ENCODE measurements at regions not wholly inside any gene's neighbourhood (a gene's known extent, or its start where the extent isn't known, plus 50 kb on each side); places are given as distances from the start of the nearest gene placed in this dataset.
A peak's percentile ranks its signal among the peaks of the same experiment; 100 is the strongest.

DNA sequence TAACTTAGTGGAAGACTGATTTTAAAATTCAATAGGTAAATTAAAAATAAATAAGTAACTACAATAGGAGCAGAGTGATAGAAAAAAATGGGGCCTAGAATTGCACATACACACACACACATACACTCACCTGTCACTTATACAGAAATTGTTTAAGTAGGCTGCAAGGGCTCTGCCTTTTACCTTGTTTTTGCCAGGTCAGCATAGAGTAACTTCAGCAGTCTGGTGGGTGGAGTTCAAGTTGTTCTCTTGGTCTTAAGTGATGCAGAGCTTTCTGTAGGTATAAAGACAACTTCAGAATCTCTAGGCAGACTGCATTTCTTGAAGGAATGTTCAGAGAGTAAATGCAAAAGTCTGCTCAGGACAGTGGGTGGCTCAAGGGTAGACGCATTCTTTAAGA is 457.0 kb downstream of the INHBA start:
- no peak overlapping the region for H3K27ac ChIP-seq (ENCODE audit: low read depth, low read length)
- no peaks in the 10 kb centered on the region for H3K79me2 ChIP-seq (ENCODE audit: control insufficient read depth, insufficient read depth, low read length, unreplicated experiment)
- no peak overlapping the region for H2AFZ ChIP-seq (ENCODE audit: low read length, unreplicated experiment)
- H3K4me3 ChIP-seq (ENCODE audit: low read depth, low read length), result no peak overlapping the region
- H3K36me3 ChIP-seq (ENCODE audit: insufficient read depth, low read length), result no peaks in the 10 kb centered on the region
- no peaks in the 10 kb centered on the region for H3K27me3 ChIP-seq (ENCODE audit: insufficient read depth, low read length)
- no peaks in the 10 kb centered on the region for H3K4me1 ChIP-seq (ENCODE audit: control insufficient read depth, insufficient read depth, low read length, unreplicated experiment)

DNA sequence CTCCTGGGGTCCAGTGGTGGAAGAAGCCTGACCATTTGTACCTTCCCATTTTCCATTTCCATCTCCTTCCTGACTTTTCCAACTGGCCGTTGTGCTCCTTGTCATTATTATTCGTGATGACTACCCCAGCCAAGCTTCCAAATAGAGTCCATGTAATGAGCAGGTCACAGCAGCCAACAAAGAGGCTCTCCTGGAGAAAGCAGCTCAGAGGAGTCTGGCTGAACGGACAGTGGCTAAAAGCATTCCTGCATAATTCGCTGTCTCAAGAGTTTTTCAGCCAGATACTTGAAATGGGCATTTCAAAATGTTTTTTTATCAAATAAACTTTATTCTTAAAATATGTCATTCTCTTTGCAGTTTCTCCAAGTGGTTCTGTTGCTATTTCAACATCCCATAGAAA is 458.6 kb downstream of the INHBA start:
- Histone ChIP-seq H3K79me2 (ENCODE audit: control insufficient read depth, insufficient read depth, low read length, unreplicated experiment) (no peaks in the 10 kb centered on the region), H3K4me3 (ENCODE audit: low read depth, low read length) (no peak overlapping the region), H3K27ac (ENCODE audit: low read depth, low read length) (no peak overlapping the region), H2AFZ (ENCODE audit: low read length, unreplicated experiment) (no peak overlapping the region), H3K4me1 (ENCODE audit: control insufficient read depth, insufficient read depth, low read length, unreplicated experiment) (peaks cover 8% of the 10 kb centered on the region), H3K27me3 (ENCODE audit: insufficient read depth, low read length) (no peaks in the 10 kb centered on the region), H3K36me3 (ENCODE audit: insufficient read depth, low read length) (no peaks in the 10 kb centered on the region)

GRCh38 chr7:41241641-41242040 is 461.2 kb downstream of the INHBA start:
- no peak overlapping the region for H3K4me3 ChIP-seq (ENCODE audit: low read depth, low read length)
- H3K79me2 ChIP-seq (ENCODE audit: control insufficient read depth, insufficient read depth, low read length, unreplicated experiment), result no peaks in the 10 kb centered on the region
- H3K4me1 ChIP-seq (ENCODE audit: control insufficient read depth, insufficient read depth, low read length, unreplicated experiment), result peaks cover 28% of the 10 kb centered on the region
- no peaks in the 10 kb centered on the region for H3K27me3 ChIP-seq (ENCODE audit: insufficient read depth, low read length)
- H3K27ac ChIP-seq (ENCODE audit: low read depth, low read length), result no peak overlapping the region
- no peak overlapping the region for H2AFZ ChIP-seq (ENCODE audit: low read length, unreplicated experiment)
- H3K36me3 ChIP-seq (ENCODE audit: insufficient read depth, low read length), result no peaks in the 10 kb centered on the region

DNA sequence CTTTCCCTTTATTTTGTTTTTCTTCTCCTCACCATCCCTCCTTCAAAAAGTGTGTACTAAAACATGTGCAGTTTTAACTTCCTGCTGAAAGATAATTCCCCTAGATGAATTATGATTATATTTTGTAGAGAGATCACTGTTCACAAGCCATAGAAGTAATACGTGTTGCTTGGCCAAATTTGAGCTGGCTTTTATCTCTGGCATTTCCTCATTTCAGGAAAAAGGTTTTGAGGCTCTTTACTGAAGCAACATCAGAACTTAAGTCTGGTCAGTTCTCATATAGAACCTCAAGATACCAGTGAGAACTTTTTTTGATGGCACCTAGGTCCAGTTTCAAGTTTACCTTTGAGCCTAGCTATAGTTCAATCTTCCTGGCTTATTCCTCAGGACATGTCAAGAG is 463.3 kb downstream of the INHBA start:
- Histone ChIP-seq H3K27ac (ENCODE audit: low read depth, low read length) (peak overlapping the region; percentile 72), H3K4me1 (ENCODE audit: control insufficient read depth, insufficient read depth, low read length, unreplicated experiment) (peaks cover 28% of the 10 kb centered on the region), H3K36me3 (ENCODE audit: insufficient read depth, low read length) (no peaks in the 10 kb centered on the region), H3K27me3 (ENCODE audit: insufficient read depth, low read length) (no peaks in the 10 kb centered on the region), H3K79me2 (ENCODE audit: control insufficient read depth, insufficient read depth, low read length, unreplicated experiment) (no peaks in the 10 kb centered on the region), H3K4me3 (ENCODE audit: low read depth, low read length) (peak overlapping the region; percentile 30; the same call in 1 of the 2 replicates), H2AFZ (ENCODE audit: low read length, unreplicated experiment) (peak overlapping the region; percentile 48)

GRCh38 chr7:41238851-41239331 is 464.0 kb downstream of the INHBA start:
- Histone ChIP-seq H3K4me3 (ENCODE audit: low read depth, low read length) (peak overlapping the region; percentile 30; the same call in 1 of the 2 replicates), H3K27me3 (ENCODE audit: insufficient read depth, low read length) (no peaks in the 10 kb centered on the region), H2AFZ (ENCODE audit: low read length, unreplicated experiment) (peak overlapping the region; percentile 48), H3K36me3 (ENCODE audit: insufficient read depth, low read length) (no peaks in the 10 kb centered on the region), H3K27ac (ENCODE audit: low read depth, low read length) (peak overlapping the region; percentile 72), H3K4me1 (ENCODE audit: control insufficient read depth, insufficient read depth, low read length, unreplicated experiment) (peaks cover 28% of the 10 kb centered on the region), H3K79me2 (ENCODE audit: control insufficient read depth, insufficient read depth, low read length, unreplicated experiment) (no peaks in the 10 kb centered on the region)

DNA sequence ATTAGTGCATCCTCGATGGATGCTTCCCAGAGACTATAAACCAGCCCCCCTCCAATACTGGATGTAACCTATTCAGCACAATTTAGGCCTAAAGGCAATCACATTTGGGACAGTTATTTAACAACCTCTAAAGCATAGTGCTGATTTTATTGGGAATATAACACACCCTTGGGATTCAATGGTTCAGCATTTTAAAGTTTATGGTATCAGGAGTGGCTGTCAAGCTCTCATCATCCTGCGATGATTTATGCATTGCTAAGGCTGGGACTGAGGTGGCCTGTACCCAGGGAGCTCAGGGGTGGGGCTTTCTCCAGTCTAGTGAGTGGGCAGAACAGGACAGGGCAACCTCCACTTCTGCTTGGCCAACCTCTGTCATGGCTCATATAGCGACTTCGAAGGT is 464.9 kb downstream of the INHBA start:
- Histone ChIP-seq H3K27me3 (ENCODE audit: insufficient read depth, low read length) (no peaks in the 10 kb centered on the region), H3K36me3 (ENCODE audit: insufficient read depth, low read length) (no peaks in the 10 kb centered on the region), H2AFZ (ENCODE audit: low read length, unreplicated experiment) (no peak overlapping the region), H3K27ac (ENCODE audit: low read depth, low read length) (peak overlapping the region; percentile 72), H3K79me2 (ENCODE audit: control insufficient read depth, insufficient read depth, low read length, unreplicated experiment) (no peaks in the 10 kb centered on the region), H3K4me3 (ENCODE audit: low read depth, low read length) (no peak overlapping the region), H3K4me1 (ENCODE audit: control insufficient read depth, insufficient read depth, low read length, unreplicated experiment) (peaks cover 33% of the 10 kb centered on the region)

DNA sequence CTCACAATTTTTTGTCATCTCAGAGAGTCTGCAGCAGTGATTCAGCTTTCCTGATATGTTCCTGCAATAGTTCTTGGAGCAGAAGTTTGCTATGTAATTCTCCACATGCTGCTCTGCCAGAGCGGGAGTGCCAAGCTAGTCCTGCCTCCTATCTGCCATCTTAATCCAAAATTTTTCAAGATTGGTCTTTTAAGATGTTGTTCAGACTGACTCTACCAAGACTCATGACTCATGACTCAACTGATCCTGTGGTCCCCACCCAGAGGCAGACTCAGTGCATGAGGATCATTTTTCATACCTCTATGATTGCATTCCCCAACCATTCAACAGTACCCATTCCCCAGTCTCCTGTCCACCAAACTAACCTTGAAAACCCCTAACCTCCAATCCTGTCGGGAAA is 470.8 kb downstream of the INHBA start:
- H3K27ac ChIP-seq (ENCODE audit: low read depth, low read length), result no peak overlapping the region
- H3K4me1 ChIP-seq (ENCODE audit: control insufficient read depth, insufficient read depth, low read length, unreplicated experiment), result peaks cover 14% of the 10 kb centered on the region

GRCh38 chr7:41224063-41224763 is 478.7 kb downstream of the INHBA start:
- Histone ChIP-seq H3K27ac (ENCODE audit: low read depth, low read length) (peak overlapping the region; percentile 85), H3K27me3 (ENCODE audit: insufficient read depth, low read length) (no peaks in the 10 kb centered on the region), H2AFZ (ENCODE audit: low read length, unreplicated experiment) (peak overlapping the region; percentile 18), H3K4me1 (ENCODE audit: control insufficient read depth, insufficient read depth, low read length, unreplicated experiment) (peaks cover 25% of the 10 kb centered on the region), H3K4me3 (ENCODE audit: low read depth, low read length) (no peak overlapping the region), H3K79me2 (ENCODE audit: control insufficient read depth, insufficient read depth, low read length, unreplicated experiment) (no peaks in the 10 kb centered on the region), H3K36me3 (ENCODE audit: insufficient read depth, low read length) (no peaks in the 10 kb centered on the region)

More for the DNA sequence above, 470.8 kb downstream of the INHBA start:
- Histone ChIP-seq H3K27me3 (ENCODE audit: insufficient read depth, low read length) (no peaks in the 10 kb centered on the region), H3K4me3 (ENCODE audit: low read depth, low read length) (no peak overlapping the region), H3K36me3 (ENCODE audit: insufficient read depth, low read length) (no peaks in the 10 kb centered on the region), H3K79me2 (ENCODE audit: control insufficient read depth, insufficient read depth, low read length, unreplicated experiment) (no peaks in the 10 kb centered on the region), H2AFZ (ENCODE audit: low read length, unreplicated experiment) (no peak overlapping the region)

DNA sequence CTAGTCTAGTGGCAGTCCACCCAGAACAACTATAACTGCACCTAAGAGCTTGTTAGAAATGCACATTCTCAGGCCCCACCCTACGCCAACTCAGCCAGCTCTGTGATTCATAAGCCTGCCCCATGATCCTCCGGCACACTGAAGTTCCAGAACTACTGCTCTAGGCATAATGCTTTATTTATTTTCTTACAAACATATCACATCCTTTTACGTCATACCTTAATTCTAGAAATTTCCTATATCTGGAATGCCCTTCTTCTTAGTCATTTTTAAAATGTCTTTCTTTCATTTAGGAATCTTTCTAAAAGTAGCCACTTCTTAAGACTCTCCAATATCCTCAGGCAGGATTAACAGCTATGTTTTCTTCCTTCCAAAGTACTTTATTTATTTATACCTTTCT is 480.1 kb downstream of the INHBA start:
- Histone ChIP-seq H3K4me1 (ENCODE audit: control insufficient read depth, insufficient read depth, low read length, unreplicated experiment) (peaks cover 25% of the 10 kb centered on the region), H3K27ac (ENCODE audit: low read depth, low read length) (peak overlapping the region; percentile 85), H2AFZ (ENCODE audit: low read length, unreplicated experiment) (no peak overlapping the region), H3K4me3 (ENCODE audit: low read depth, low read length) (no peak overlapping the region), H3K79me2 (ENCODE audit: control insufficient read depth, insufficient read depth, low read length, unreplicated experiment) (no peaks in the 10 kb centered on the region), H3K27me3 (ENCODE audit: insufficient read depth, low read length) (no peaks in the 10 kb centered on the region), H3K36me3 (ENCODE audit: insufficient read depth, low read length) (no peaks in the 10 kb centered on the region)

- H2AFZ ChIP-seq (ENCODE audit: low read length, unreplicated experiment), result no peak overlapping the region
- H3K36me3 ChIP-seq (ENCODE audit: insufficient read depth, low read length), result no peaks in the 10 kb centered on the region
- no peak overlapping the region for H3K4me3 ChIP-seq (ENCODE audit: low read depth, low read length)
- no peaks in the 10 kb centered on the region for H3K79me2 ChIP-seq (ENCODE audit: control insufficient read depth, insufficient read depth, low read length, unreplicated experiment)
- H3K27ac ChIP-seq (ENCODE audit: low read depth, low read length), result no peak overlapping the region
- peaks cover 25% of the 10 kb centered on the region for H3K4me1 ChIP-seq (ENCODE audit: control insufficient read depth, insufficient read depth, low read length, unreplicated experiment)
- H3K27me3 ChIP-seq (ENCODE audit: insufficient read depth, low read length), result no peaks in the 10 kb centered on the region
Measured at GRCh38 chr7:41220266-41220665, 482.6 kb downstream of the INHBA start.

- no peak overlapping the region for H2AFZ ChIP-seq (ENCODE audit: low read length, unreplicated experiment)
- H3K27me3 ChIP-seq (ENCODE audit: insufficient read depth, low read length), result no peaks in the 10 kb centered on the region
- no peaks in the 10 kb centered on the region for H3K79me2 ChIP-seq (ENCODE audit: control insufficient read depth, insufficient read depth, low read length, unreplicated experiment)
- no peak overlapping the region for H3K4me3 ChIP-seq (ENCODE audit: low read depth, low read length)
- H3K27ac ChIP-seq (ENCODE audit: low read depth, low read length), result no peak overlapping the region
- H3K36me3 ChIP-seq (ENCODE audit: insufficient read depth, low read length), result no peaks in the 10 kb centered on the region
- H3K4me1 ChIP-seq (ENCODE audit: control insufficient read depth, insufficient read depth, low read length, unreplicated experiment), result peaks cover 17% of the 10 kb centered on the region
Measured at GRCh38 chr7:41219276-41219675, 483.6 kb downstream of the INHBA start.
